Stromal cell of bone marrow (primary cell): ENCODE measurements at regions not wholly inside any gene's neighbourhood (a gene's known extent, or its start where the extent isn't known, plus 50 kb on each side); places are given as distances from the start of the nearest gene placed in this dataset.

Source experiments
- DNase-seq: peaks from one replicate; pipeline ENCODE4 v3.0.0-alpha.2; 2012; ENCODE audit warnings: low read depth

GRCh38 chr2:207236156-207236935, 70.6 kb upstream of the KLF7 start:
- no peak for DNase-seq

GRCh38 chr2:207238831-207239701, 73.3 kb upstream of the KLF7 start:
- peak; percentile 100 for DNase-seq

GRCh38 chr2:207239754-207240494, 74.2 kb upstream of the KLF7 start:
- no peak for DNase-seq

- DNase-seq, result no peak
Observed at GRCh38 chr2:207240649-207241048, 74.9 kb upstream of the KLF7 start.

GRCh38 chr2:207241198-207241597, 75.5 kb upstream of the KLF7 start:
- no peak for DNase-seq

- DNase-seq, result no peak
Observed at GRCh38 chr2:207243601-207244000, 77.9 kb upstream of the KLF7 start.

GRCh38 chr2:207244971-207245925, 79.5 kb upstream of the KLF7 start:
- DNase-seq, result no peak

- no peak for DNase-seq
Observed at GRCh38 chr2:207248702-207249377, 83.1 kb upstream of the KLF7 start.

- no peak for DNase-seq
Observed at GRCh38 chr2:207251022-207251421, 85.3 kb upstream of the KLF7 start.

GRCh38 chr2:207251573-207252192, 85.9 kb upstream of the KLF7 start:
- DNase-seq, result no peak

GRCh38 chr2:207252416-207252815, 86.7 kb upstream of the KLF7 start:
- no peak for DNase-seq

- DNase-seq, result no peak
Observed at GRCh38 chr2:207252979-207253645, 87.4 kb upstream of the KLF7 start.

- peak; percentile 41 for DNase-seq
Observed at GRCh38 chr2:207253666-207254345, 88.1 kb upstream of the KLF7 start.

- no peak for DNase-seq
Observed at GRCh38 chr2:207254591-207255464, 89.1 kb upstream of the KLF7 start.

GRCh38 chr2:207255565-207256470, 90.1 kb upstream of the KLF7 start:
- DNase-seq, result no peak

GRCh38 chr2:207256476-207257207, 90.9 kb upstream of the KLF7 start:
- no peak for DNase-seq
